ENCODE measurements at regions not wholly inside any gene's neighbourhood (a gene's known extent, or its start where the extent isn't known, plus 50 kb on each side); places are given as distances from the start of the nearest gene placed in this dataset.

GRCh38 chr7:23942032-23942431 lies 232.0 kb downstream of the STK31 start:
- TF ChIP-seq EP300 (IDR thresholded peaks at IDR 0.05): no peak
- TF ChIP-seq CTCF (IDR thresholded peaks at IDR 0.05): no peak
- no peak for TF ChIP-seq POLR2AphosphoS5 (IDR thresholded peaks at IDR 0.05)
